GM19463 (cell line): ENCODE measurements at regions not wholly inside any gene's neighbourhood (a gene's known extent, or its start where the extent isn't known, plus 50 kb on each side); places are given as distances from the start of the nearest gene placed in this dataset.

Source experiments
- ATAC-seq: cut with Tn5 transposase; IDR thresholded peaks from one replicate; pipeline ENCODE4 v1.9.1; 2021; ENCODE audit warnings: mild to moderate bottlenecking, moderate library complexity; ENCODE audit not compliant: unreplicated experiment

GRCh38 chr16:86797700-86798099, 219.4 kb downstream of the FOXL1 start:
- no peak for ATAC-seq

- ATAC-seq: no peak
Observed at GRCh38 chr16:86798247-86799041, 220.1 kb downstream of the FOXL1 start.

GRCh38 chr16:86799367-86799766, 221.0 kb downstream of the FOXL1 start:
- ATAC-seq: no peak

GRCh38 chr16:86800894-86801293, 222.5 kb downstream of the FOXL1 start:
- no peak for ATAC-seq

- no peak for ATAC-seq
Observed at GRCh38 chr16:86802013-86802412, 223.7 kb downstream of the FOXL1 start.

GRCh38 chr16:86805188-86805587, 226.8 kb downstream of the FOXL1 start:
- ATAC-seq: no peak

GRCh38 chr16:86806181-86806837, 228.0 kb downstream of the FOXL1 start:
- ATAC-seq: no peak

GRCh38 chr16:86806838-86807351, 228.5 kb downstream of the FOXL1 start:
- no peak for ATAC-seq

- no peak for ATAC-seq
Observed at GRCh38 chr16:86808863-86809444, 230.6 kb downstream of the FOXL1 start.

GRCh38 chr16:86809458-86809955, 231.2 kb downstream of the FOXL1 start:
- no peak for ATAC-seq

GRCh38 chr16:86810062-86810461, 231.7 kb downstream of the FOXL1 start:
- no peak for ATAC-seq

- ATAC-seq: no peak
Observed at GRCh38 chr16:86812363-86812970, 234.1 kb downstream of the FOXL1 start.

GRCh38 chr16:86814256-86814655, 235.9 kb downstream of the FOXL1 start:
- ATAC-seq: no peak

GRCh38 chr16:86816930-86817625, 238.7 kb downstream of the FOXL1 start:
- ATAC-seq: no peak

- no peak for ATAC-seq
Observed at GRCh38 chr16:86818671-86819532, 240.6 kb downstream of the FOXL1 start.

- ATAC-seq: no peak
Observed at GRCh38 chr16:86819533-86819892, 241.2 kb downstream of the FOXL1 start.

GRCh38 chr16:86821895-86822294, 243.5 kb downstream of the FOXL1 start:
- no peak for ATAC-seq

- no peak for ATAC-seq
Observed at GRCh38 chr16:86823125-86823524, 244.8 kb downstream of the FOXL1 start.

GRCh38 chr16:86823888-86824671, 245.7 kb downstream of the FOXL1 start:
- ATAC-seq: no peak
